HG02973 (cell line): ENCODE measurements at regions not wholly inside any gene's neighbourhood (a gene's known extent, or its start where the extent isn't known, plus 50 kb on each side); places are given as distances from the start of the nearest gene placed in this dataset.

Source experiments
- ATAC-seq: cut with Tn5 transposase; IDR thresholded peaks from one replicate; pipeline ENCODE4 v1.9.1; 2021; ENCODE audit warnings: moderate library complexity; ENCODE audit not compliant: unreplicated experiment

GRCh38 chr3:146854523-146854922, 249.4 kb upstream of the PLSCR5 start:
- ATAC-seq, result no peak

DNA sequence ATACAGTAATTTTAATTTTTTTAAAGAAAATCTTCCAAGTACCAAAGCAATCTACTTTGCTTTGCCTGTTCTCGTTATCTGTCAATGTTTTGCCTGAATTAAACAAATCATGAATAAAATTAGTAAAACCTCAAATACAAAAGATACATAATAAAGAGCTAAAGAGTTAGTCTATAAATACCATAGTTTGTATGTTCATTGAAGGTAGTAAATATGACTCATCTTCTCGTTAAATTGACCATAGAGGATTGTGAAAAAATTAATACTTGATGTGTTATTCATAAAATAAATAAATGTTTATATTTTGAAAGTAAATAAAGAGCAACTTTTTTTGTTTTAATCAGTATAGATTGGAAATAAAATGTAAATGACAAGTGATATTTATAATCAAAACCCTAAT, 246.5 kb upstream of the PLSCR5 start:
- no peak for ATAC-seq

GRCh38 chr3:146845361-146845760, 240.2 kb upstream of the PLSCR5 start:
- no peak for ATAC-seq

- ATAC-seq, result no peak
Measured at GRCh38 chr3:146843476-146843875, 238.3 kb upstream of the PLSCR5 start.

DNA sequence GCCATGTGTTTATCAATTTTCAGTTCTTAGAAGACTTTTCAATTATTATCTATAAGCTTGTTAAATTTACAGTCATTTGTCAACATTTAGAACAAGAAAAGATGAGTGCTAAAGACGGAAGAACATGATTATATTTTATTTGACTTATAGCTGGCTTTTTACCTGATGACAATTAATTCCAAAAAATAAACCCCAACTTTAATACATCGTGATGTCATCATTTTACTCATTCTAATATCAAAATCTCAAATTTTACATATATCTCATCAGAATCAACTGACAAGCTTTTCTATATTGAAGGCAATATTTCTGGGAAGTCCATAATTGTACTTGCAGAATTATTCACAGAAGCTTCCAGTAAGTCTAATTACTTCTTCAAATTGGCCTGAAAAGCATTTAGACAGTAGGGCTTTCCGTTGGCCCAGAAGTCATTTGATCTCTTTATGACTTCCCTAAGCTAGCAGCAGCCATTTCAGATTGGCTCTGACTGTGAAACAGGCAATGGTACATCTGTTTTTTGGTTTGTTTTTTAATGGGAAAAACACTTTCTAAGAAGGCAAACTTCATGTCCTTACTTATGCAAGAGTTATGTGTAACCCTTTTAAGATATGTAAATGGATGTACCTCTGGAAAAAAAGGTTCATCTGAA, 234.7 kb upstream of the PLSCR5 start:
- no peak for ATAC-seq

- ATAC-seq, result no peak
Measured at GRCh38 chr3:146838221-146838620, 233.1 kb upstream of the PLSCR5 start.

- ATAC-seq, result no peak
Measured at GRCh38 chr3:146834917-146835316, 229.8 kb upstream of the PLSCR5 start.

DNA sequence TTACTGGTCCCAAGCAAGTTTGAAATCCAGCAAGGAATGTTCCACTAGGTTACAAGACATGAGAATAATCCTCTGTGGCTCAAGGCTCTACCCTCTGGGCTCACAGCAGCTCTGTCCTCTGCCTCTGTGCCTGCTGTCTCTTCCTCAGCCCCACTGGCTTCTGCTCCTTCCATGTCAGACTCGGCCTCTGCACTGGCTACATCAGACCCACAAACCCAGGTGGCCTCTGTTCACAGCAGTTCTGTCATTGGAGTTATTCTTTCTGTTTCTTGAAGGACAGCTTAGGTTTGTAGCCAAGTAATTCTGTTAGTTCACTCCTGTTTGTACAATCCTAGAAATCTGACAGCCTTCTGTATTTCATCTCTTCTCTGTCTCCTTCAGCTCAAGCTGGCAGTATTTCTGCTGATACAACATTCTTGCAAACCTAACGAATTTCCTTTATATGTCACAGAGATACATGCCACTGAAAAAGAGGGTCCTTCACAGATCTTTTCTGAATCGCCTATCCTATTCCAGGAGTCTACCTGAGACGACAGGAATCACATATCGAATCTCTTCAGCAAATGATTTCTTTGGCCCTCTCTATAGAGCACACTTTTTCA, 227.8 kb upstream of the PLSCR5 start:
- no peak for ATAC-seq

DNA sequence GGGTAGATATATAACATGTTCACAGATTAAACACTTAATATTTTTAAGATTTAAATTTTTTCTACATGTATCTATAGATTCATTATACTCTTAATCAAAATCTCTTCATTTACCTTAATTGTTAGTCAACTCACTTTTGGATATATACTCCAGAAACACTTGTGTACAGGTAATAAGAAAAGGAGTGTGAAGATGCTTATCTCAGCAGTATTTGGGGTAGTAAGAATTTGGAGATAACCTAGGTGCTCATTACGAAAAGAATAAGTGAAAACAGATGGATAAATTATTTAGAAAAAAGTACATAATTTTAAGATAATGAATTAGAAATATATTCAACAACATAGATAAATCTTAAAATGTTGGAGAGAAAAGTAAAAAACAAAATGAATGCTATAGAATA, 226.5 kb upstream of the PLSCR5 start:
- ATAC-seq, result no peak

DNA sequence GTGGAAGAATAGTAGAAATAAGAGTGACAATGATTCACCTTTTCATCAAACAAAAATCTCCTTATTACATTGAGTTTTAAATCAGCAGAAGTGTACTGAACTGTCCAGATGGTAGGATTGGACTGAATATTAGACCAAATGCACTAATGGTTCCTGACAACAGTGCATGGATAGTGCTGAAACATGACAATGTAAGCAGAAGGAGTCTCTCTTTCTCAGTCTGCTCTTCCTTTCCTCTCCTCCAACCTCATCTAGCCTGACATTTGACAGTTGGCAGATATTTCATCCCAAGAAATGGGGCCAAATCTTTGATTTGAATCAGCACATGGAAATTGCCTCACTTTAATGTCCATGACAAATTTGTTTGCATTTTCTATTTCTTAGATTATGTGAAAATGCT, 225.1 kb upstream of the PLSCR5 start:
- no peak for ATAC-seq

DNA sequence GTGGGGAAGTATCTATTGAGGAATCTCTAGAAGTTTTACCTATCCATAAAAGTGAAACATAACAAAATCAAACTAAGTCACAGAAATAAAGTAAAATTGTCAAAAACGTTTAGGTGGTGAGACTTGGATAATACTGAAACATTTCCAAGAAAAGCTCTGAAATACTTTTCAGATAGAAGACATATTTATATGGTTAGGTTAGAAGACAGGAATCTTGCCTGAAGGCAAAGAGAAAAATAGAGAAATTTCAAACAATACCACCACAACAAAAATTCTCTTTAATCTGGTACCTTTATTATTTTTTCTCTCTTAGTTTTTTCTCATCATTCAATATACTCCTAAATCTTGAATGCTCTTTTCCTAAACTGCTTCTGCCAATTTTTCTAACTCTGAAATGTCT, 222.7 kb upstream of the PLSCR5 start:
- ATAC-seq, result no peak

- no peak for ATAC-seq
Measured at GRCh38 chr3:146823622-146824021, 218.5 kb upstream of the PLSCR5 start.

DNA sequence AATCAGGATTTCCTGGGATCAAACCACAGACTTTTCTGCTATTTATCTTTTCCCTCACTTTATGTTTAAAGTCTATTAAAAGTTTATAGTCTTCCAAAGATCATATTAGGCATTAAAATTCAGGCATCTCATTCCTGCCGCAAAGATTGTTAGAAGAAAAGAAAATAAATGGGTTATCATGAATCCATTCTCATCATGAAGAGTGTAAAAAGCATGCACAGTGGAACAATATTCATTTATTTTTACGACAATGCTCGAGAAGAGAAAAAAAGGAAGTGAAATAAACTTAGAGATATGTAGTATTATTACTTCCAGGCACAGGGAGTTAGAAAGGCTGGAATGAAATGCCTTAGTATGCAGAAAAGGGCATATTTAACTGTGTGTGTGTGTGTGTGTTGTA, 213.7 kb upstream of the PLSCR5 start:
- ATAC-seq, result no peak

DNA sequence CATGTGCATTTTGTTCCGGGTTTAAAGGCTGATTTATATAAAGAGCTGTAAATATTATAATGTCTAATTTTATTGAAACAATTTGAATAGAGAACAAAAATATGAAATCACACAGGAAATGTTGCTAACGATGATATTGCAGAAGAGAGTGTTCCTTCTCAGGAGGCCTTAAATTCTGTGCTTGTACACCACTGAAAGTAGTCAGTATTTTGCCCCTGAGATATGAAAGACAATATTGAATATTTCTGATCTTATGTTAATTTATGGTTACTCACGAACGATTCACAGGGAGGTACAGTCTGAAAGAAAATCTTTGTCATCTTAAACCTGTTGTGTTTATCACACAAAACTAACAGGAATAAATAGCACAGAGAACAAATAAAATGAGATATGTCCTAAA, 213.2 kb upstream of the PLSCR5 start:
- no peak for ATAC-seq

DNA sequence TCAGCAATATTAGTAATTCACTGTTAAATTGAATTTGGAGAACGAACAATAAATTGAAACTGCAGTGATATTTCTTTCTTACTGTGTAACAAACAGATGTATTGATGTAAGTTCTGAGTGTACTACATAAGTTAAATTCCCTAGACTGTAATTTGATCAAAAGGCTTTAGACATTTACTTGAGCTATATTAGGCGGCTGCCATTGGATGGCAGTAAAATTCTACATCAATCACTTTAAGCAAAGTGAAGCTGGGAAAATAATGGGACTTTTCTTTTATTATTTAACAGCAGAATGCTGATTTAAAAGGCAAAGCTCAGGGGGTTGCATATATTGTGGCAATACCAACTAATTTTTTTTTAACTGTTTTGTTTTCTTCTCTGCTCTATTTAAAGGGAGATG, 212.6 kb upstream of the PLSCR5 start:
- no peak for ATAC-seq

GRCh38 chr3:146814601-146815315, 209.6 kb upstream of the PLSCR5 start:
- no peak for ATAC-seq

DNA sequence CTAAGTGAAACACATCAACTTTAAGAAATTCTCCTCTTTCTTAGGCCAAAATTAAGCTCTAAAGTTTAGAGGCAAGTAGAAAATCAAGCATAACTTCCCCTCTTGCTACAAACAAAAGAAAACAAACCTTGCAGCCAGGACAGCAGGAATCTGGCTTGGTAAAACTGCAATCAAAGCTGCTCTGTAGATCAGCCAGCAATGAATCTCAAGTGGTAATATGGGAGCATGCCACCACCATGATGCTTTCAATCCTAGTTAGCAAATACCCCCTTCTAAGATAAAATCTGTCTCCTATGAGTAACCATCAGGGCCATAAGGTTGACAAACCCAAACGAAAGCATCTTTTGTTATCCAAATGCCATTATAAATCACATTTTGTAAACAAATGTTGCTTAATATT, 208.3 kb upstream of the PLSCR5 start:
- no peak for ATAC-seq

GRCh38 chr3:146803745-146804144, 198.6 kb upstream of the PLSCR5 start:
- no peak for ATAC-seq

DNA sequence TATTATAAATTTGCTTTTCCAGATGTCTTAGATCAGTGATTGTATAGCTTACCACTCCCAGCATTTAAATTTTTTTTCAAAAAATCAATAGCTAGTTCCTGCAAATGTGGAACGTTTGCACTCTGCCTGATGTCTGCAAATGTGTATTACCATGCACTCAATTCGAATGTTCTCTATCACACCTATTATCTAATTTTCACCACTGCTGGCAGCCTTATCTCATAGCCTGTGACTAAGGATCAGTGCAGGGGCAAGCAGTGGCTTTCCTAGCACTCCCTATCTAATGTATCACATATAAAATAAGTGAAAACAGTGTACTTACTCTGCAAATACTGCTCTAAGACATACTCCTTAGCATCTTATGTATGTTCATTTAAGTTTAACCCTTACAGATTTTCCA, 196.3 kb upstream of the PLSCR5 start:
- no peak for ATAC-seq

DNA sequence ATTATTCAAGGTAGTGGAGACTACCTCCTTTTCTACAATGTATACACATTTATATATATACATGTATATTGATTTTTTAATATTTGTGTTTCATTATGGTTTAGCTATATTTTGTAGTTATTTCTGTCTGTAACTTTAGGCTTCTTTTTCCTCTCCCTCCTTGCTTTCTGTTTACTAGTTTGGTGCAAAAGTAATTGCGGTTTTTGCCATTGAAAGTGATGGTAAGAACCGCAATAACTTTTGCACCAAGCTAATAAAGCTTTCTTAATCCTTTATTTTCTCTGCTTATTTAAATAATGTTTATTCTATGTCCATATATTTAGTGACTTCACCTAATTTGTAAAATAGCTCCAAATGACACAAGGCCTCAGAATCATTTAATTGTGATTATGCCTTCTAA, 195.3 kb upstream of the PLSCR5 start:
- no peak for ATAC-seq

DNA sequence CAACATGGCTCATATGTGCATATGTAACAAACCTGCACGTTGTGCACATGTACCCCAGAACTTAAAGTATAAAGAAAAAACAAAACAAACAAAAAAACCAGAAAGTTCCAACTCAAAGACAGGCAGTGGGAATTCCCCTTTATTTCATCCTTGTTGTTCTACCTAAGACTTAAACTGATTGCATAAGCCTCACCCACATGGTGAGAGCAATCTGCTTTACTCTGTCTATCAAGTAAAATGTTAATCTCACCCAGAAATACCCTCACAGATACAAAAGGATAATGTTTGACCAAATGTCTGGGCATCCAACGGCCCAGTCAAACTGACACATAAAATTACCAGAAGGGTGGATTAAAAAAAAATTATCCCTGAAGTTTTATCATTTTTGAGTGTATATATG, 190.9 kb upstream of the PLSCR5 start:
- ATAC-seq, result no peak

DNA sequence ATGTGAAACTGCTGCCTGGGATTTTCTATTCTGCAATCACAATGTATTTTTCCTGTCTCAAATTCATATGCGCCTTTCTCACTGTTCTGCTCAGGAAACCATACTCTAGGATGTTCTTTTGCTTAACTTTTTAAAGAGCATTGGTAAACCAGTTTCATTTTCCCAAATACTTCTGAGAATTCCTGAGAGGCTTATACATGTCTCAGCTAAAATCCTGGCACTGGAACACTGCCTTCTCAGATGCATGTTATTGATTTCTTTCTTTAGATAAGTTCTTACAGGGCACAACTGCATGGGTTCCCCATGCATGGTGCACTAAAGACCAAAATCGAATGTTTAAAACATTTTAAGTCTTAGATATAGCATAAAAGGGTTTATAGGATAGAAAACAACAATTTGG, 178.3 kb upstream of the PLSCR5 start:
- ATAC-seq, result no peak

GRCh38 chr3:146781606-146782005, 176.5 kb upstream of the PLSCR5 start:
- no peak for ATAC-seq
